Transverse colon (tissue), 4 donors: ENCODE measurements at regions not wholly inside any gene's neighbourhood (a gene's known extent, or its start where the extent isn't known, plus 50 kb on each side); places are given as distances from the start of the nearest gene placed in this dataset.

Experiments
- DNase-seq: peaks from one replicate; pipeline ENCODE4 v3.0.0-alpha.2; 2019
- H3K27ac ChIP-seq, 4 donors: fragments of 200-600 bp; sonication (generic); 2 replicates each; pipeline ENCODE4 v1.5.1; 2016 to 2018; ENCODE audit warnings: inconsistent platforms in 4 of 4
- H3K27me3 ChIP-seq: fragments of 200-600 bp; sonication (generic); 2 replicates; pipeline ENCODE4 v1.5.1; 2017; ENCODE audit warnings: inconsistent platforms
- H3K36me3 ChIP-seq, 4 donors: fragments of 200-600 bp; sonication (generic); 2 replicates each; pipeline ENCODE4 v1.5.1; 2017 to 2019; ENCODE audit warnings: inconsistent platforms in 4 of 4
- H3K4me1 ChIP-seq, 4 donors: fragments of 200-600 bp; sonication (generic); 2 replicates each; pipeline ENCODE4 v1.5.1; 2017 to 2020; ENCODE audit warnings: inconsistent platforms in 4 of 4
- H3K4me3 ChIP-seq, 4 donors: fragments of 200-600 bp; sonication (generic); 1 replicate in 1 of 4; 2 replicates in 3 of 4; pipeline versions ENCODE4 v1.5.1 to v1.6.1; 2017 to 2019; ENCODE audit warnings: inconsistent platforms in 4 of 4
- H3K9me3 ChIP-seq, 2 donors: fragments of 200-600 bp; sonication (generic); 2 replicates each; pipeline ENCODE4 v1.5.1; 2017 to 2019; ENCODE audit warnings: inconsistent platforms in 2 of 2
- EP300 ChIP-seq: sonication (generic); formaldehyde crosslinking; IDR thresholded peaks from one replicate; pipeline ENCODE4 v1.6.1; 2017; ENCODE audit warnings: antibody characterized with exemption, low read depth
- POLR2A ChIP-seq: fragments of 450-650 bp; IDR thresholded peaks from one replicate; pipeline ENCODE4 v1.6.1; 2016; ENCODE audit warnings: antibody characterized with exemption, mild to moderate bottlenecking, moderate library complexity
- POLR2AphosphoS5 ChIP-seq, 3 donors: sonication (generic); formaldehyde crosslinking; IDR thresholded peaks; one replicate each; pipeline ENCODE4 v1.6.1; 2016; ENCODE audit warnings: antibody characterized with exemption in 3 of 3
- WGBS, 2 donors: methylation state at CpG; one replicate each; pipeline ENCODE4 v1.1.5; 2018; ENCODE audit warnings: low coverage in 1 of 2; 5-methylcytosine and 5-hydroxymethylcytosine counted together
- in situ Hi-C, 4 donors: fragments of 200-750 bp; cut with MboI; loops; one replicate each; pipeline versions ENCODE4 v1.15.0 to v1.15.1; 2017; ENCODE audit warnings: low sequenced_read_pairs in 3 of 4, low pct_ligation_motif_present in 1 of 4, low pct_unique_long_range_greater_than_20kb in 1 of 4
- intact Hi-C: fragments of 100-400 bp; cut with DNase I; formaldehyde crosslinking; loops from one replicate; pipeline ENCODE4 v1.15.1; 2023; ENCODE audit warnings: low total_unique reads
- TF ChIP-seq, protein P1 (sequence below), 5 experiments: fragments of 200-600 bp in 3 of 5; fragments of 450-650 bp in 2 of 5; sonication (generic) in 3 of 5; IDR thresholded peaks; 1 replicate in 2 of 5; 2 replicates in 3 of 5; pipeline ENCODE4 v1.5.1; 2016 to 2017; ENCODE audit warnings: antibody characterized with exemption in 5 of 5, inconsistent platforms in 3 of 5, mild to moderate bottlenecking in 2 of 5, moderate library complexity in 1 of 5

GRCh38 chr2:82084679-82085392 is 1780.3 kb upstream of the LRRTM1 start:
- in situ Hi-C loops, result no loop called here
- H3K36me3 ChIP-seq, result no peaks in the 10 kb centered on the region
- 81 to 100% methylated on average over 1 of the region's 1 CpG for WGBS, 2 donors

DNA sequence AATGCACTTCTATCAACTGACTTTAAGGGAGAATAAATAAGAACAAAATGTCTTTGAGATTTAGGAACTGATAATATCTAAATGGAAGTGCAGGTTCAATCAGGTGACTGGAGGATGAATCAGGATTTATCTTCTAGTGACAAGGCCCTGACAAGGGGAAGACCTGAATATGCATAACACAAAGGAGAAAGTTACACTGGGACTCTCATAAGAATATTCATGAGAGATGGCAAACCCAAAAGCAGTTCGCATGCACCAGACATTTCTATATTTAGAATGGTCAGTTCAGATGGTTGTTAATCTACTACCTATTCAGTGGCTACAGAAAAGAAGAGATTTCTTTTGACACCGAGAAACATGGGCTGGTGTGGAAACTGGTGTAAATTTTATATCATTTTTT is 1771.3 kb upstream of the LRRTM1 start:
- WGBS, 2 donors, result 85 to 96% methylated on average over 2 of the region's 2 CpGs
- no peaks in the 10 kb centered on the region for H3K36me3 ChIP-seq
- H3K27ac ChIP-seq, result no peak overlapping the region
- intact Hi-C loops, result no loop called here
- in situ Hi-C loops, result no loop called here
- no peak overlapping the region for H3K4me3 ChIP-seq
- TF ChIP-seq POLR2A, result no peak
- no peak for TF ChIP-seq POLR2AphosphoS5 (IDR thresholded peaks at IDR 0.05)
- H3K9me3 ChIP-seq, result no peaks in the 10 kb centered on the region
- H3K4me1 ChIP-seq, result no peaks in the 10 kb centered on the region
- no peaks in the 10 kb centered on the region for H3K27me3 ChIP-seq
- no peak for DNase-seq

More at GRCh38 chr2:82084679-82085392, 1780.3 kb upstream of the LRRTM1 start:
- DNase-seq, result no peak
- no peaks in the 10 kb centered on the region for H3K27me3 ChIP-seq
- H3K4me3 ChIP-seq, result no peak overlapping the region
- no peak overlapping the region for H3K27ac ChIP-seq
- no peak for TF ChIP-seq POLR2AphosphoS5 (IDR thresholded peaks at IDR 0.05)
- TF ChIP-seq, protein P1, sequence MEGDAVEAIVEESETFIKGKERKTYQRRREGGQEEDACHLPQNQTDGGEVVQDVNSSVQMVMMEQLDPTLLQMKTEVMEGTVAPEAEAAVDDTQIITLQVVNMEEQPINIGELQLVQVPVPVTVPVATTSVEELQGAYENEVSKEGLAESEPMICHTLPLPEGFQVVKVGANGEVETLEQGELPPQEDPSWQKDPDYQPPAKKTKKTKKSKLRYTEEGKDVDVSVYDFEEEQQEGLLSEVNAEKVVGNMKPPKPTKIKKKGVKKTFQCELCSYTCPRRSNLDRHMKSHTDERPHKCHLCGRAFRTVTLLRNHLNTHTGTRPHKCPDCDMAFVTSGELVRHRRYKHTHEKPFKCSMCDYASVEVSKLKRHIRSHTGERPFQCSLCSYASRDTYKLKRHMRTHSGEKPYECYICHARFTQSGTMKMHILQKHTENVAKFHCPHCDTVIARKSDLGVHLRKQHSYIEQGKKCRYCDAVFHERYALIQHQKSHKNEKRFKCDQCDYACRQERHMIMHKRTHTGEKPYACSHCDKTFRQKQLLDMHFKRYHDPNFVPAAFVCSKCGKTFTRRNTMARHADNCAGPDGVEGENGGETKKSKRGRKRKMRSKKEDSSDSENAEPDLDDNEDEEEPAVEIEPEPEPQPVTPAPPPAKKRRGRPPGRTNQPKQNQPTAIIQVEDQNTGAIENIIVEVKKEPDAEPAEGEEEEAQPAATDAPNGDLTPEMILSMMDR (IDR thresholded peaks at IDR 0.05), result no peak
- no peak for TF ChIP-seq EP300
- no peak for TF ChIP-seq POLR2A
- H3K9me3 ChIP-seq, result peaks cover 0 to 6% of the 10 kb centered on the region in 2 donors
- no peaks in the 10 kb centered on the region for H3K4me1 ChIP-seq
- intact Hi-C loops, result no loop called here

- H3K36me3 ChIP-seq, result no peaks in the 10 kb centered on the region
- intact Hi-C loops (no loop called here), in situ Hi-C loops (no loop called here)
- H3K4me1 ChIP-seq, result no peaks in the 10 kb centered on the region
- no peak for DNase-seq
- WGBS, 2 donors, result 67 to 86% methylated on average over 2 of the region's 2 CpGs
- no peak for TF ChIP-seq EP300
- TF ChIP-seq POLR2AphosphoS5 (IDR thresholded peaks at IDR 0.05), result no peak
- TF ChIP-seq, protein P1 (IDR thresholded peaks at IDR 0.05), result no peak
- no peaks in the 10 kb centered on the region for H3K27me3 ChIP-seq
- no peak overlapping the region for H3K27ac ChIP-seq
- no peaks in the 10 kb centered on the region for H3K9me3 ChIP-seq
- no peak overlapping the region for H3K4me3 ChIP-seq
Observed at GRCh38 chr2:82062463-82062862, 1757.9 kb upstream of the LRRTM1 start.

GRCh38 chr2:82055846-82056245 is 1751.3 kb upstream of the LRRTM1 start:
- intact Hi-C loops (no loop called here), in situ Hi-C loops (no loop called here)
- Histone ChIP-seq H3K4me1 (no peaks in the 10 kb centered on the region), H3K36me3 (no peaks in the 10 kb centered on the region), H3K9me3 (no peaks in the 10 kb centered on the region), H3K27ac (no peak overlapping the region), H3K27me3 (no peaks in the 10 kb centered on the region), H3K4me3 (no peak overlapping the region)
- no peak for DNase-seq
- TF ChIP-seq, protein P1 (IDR thresholded peaks at IDR 0.05), result no peak
- TF ChIP-seq POLR2A, result no peak
- no peak for TF ChIP-seq POLR2AphosphoS5 (IDR thresholded peaks at IDR 0.05)
- no peak for TF ChIP-seq EP300
- 47 to 48% methylated on average over 4 of the region's 4 CpGs for WGBS, 2 donors

DNA sequence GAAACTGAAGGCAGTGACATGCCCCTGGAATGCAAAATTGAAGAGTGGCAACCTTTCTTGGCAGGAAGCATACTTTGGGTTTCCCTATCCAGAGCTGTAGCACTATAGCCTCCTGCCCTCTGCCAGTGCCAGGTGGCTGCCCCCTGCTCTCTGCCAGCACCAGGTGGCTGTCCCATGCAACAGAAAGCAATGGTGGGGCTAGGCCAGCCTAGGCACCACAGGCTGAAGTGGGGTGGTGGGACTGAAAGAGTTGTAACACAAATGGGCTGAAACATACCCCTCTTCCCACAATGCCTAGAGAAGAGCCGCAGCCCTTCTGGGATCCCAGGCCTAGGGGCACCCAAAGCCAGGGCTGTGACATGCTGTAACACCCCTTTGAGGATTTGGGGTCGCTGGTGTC is 1739.3 kb upstream of the LRRTM1 start:
- H3K36me3 ChIP-seq, result no peaks in the 10 kb centered on the region
- H3K4me3 ChIP-seq, result no peak overlapping the region
- DNase-seq, result no peak
- TF ChIP-seq, protein P1 (IDR thresholded peaks at IDR 0.05), result no peak
- no peak for TF ChIP-seq POLR2AphosphoS5 (IDR thresholded peaks at IDR 0.05)
- H3K9me3 ChIP-seq, result no peaks in the 10 kb centered on the region
- intact Hi-C loops, result no loop called here
- in situ Hi-C loops, result no loop called here
- no peaks in the 10 kb centered on the region for H3K4me1 ChIP-seq
- H3K27me3 ChIP-seq, result no peaks in the 10 kb centered on the region
- WGBS, 2 donors, result 66% methylated on average over 2 of the region's 2 CpGs; no CpG with 5 or more reads in 1 of the 2 donors
- H3K27ac ChIP-seq, result no peak overlapping the region
